ENCODE measurements at regions not wholly inside any gene's neighbourhood (a gene's known extent, or its start where the extent isn't known, plus 50 kb on each side); places are given as distances from the start of the nearest gene placed in this dataset.

DNA sequence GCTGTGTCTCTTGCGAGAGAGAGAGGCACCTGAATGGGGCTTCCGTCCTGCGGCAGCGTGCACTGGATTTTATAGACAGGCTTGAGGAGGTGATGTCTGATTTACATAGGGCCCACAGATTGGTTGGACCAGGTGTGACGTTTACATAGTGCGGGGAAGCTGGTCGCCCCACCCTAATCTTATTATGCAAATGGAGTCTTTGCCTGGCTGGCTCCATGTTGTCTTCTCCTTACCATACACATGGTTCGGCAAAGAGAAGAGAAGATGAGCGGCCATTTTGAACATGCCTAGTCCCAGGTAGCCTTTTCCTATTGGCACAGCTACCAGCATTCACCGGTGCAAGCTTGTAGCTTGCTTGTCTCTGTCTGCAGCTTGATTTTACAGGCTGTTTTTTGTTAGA lies 238.5 kb upstream of the GALNT17 start:
- Histone ChIP-seq H3K27ac (ENCODE audit: insufficient read depth, low read depth, low read length) (no peak overlapping the region), H3K9ac (replicated peaks; ENCODE audit: extremely low read depth, insufficient read depth, low read length) (no peak overlapping the region), H3K9me1 (replicated peaks; ENCODE audit: control insufficient read depth, extremely low read depth, insufficient read depth, low read length) (no peaks in the 10 kb centered on the region), H3K36me3 (ENCODE audit: control insufficient read depth in 2 of 2, extremely low read depth in 1 of 2, insufficient read depth in 2 of 2, low read length in 2 of 2) (no peaks in the 10 kb centered on the region), H3K9me3 (replicated peaks; ENCODE audit: control insufficient read depth, insufficient read depth, low read length) (peaks cover 2% of the 10 kb centered on the region), H4K20me1 (replicated peaks; ENCODE audit: control insufficient read depth, extremely low read depth, insufficient read depth, low read length) (no peaks in the 10 kb centered on the region), H3K4me1 (ENCODE audit: control insufficient read depth, extremely low read depth, insufficient read depth, low read length) (no peaks in the 10 kb centered on the region), H3K79me2 (ENCODE audit: control insufficient read depth, insufficient read depth, low read length) (no peaks in the 10 kb centered on the region), H3K27me3 (ENCODE audit: control insufficient read depth in 2 of 2, insufficient read depth in 2 of 2, low read length in 2 of 2) (no peaks in the 10 kb centered on the region), H3K4me3 (replicated peaks in 1 of 3; ENCODE audit: insufficient read depth in 1 of 3, low read depth in 1 of 3, low read length in 3 of 3) (no peak overlapping the region), H3K4me2 (ENCODE audit: insufficient read depth, low read length) (no peak overlapping the region), H2AFZ (ENCODE audit: low read depth, low read length) (no peak overlapping the region)
- POLR2A ChIA-PET: no interaction called here
- CTCF ChIA-PET: no interaction called here
- dilution Hi-C loops (cut with MboI; ENCODE audit: extremely low pct_ligation_motif_present, low sequenced_read_pairs) (no loop called here), intact Hi-C loops (cut with micrococcal nuclease) (no loop called here)
- no peak for FAIRE-seq
- BruUV-seq (replicated peaks): no TSS peak
- TF ChIP-seq, protein P1, sequence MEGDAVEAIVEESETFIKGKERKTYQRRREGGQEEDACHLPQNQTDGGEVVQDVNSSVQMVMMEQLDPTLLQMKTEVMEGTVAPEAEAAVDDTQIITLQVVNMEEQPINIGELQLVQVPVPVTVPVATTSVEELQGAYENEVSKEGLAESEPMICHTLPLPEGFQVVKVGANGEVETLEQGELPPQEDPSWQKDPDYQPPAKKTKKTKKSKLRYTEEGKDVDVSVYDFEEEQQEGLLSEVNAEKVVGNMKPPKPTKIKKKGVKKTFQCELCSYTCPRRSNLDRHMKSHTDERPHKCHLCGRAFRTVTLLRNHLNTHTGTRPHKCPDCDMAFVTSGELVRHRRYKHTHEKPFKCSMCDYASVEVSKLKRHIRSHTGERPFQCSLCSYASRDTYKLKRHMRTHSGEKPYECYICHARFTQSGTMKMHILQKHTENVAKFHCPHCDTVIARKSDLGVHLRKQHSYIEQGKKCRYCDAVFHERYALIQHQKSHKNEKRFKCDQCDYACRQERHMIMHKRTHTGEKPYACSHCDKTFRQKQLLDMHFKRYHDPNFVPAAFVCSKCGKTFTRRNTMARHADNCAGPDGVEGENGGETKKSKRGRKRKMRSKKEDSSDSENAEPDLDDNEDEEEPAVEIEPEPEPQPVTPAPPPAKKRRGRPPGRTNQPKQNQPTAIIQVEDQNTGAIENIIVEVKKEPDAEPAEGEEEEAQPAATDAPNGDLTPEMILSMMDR (IDR thresholded peaks at IDR 0.05; ENCODE audit: extremely low read depth in 1 of 2, insufficient read depth in 1 of 2, low read depth in 1 of 2, low read length in 2 of 2): no peak
- TF ChIP-seq EZH2 (IDR thresholded peaks at IDR 0.05; ENCODE audit: borderline replicate concordance, low read depth, low read length, severe bottlenecking) (no peak), POLR2AphosphoS5 (IDR thresholded peaks at IDR 0.05; ENCODE audit: insufficient read depth, low read depth, low read length) (no peak), GATA2 (IDR thresholded peaks at IDR 0.05; ENCODE audit: insufficient read depth, insufficient read length, low read depth, low read length) (no peak), FOS (IDR thresholded peaks at IDR 0.05; ENCODE audit: borderline replicate concordance, insufficient read depth, low read length) (no peak), MYC (IDR thresholded peaks at IDR 0.05; ENCODE audit: low read depth, low read length) (no peak), JUN (IDR thresholded peaks at IDR 0.05; ENCODE audit: borderline replicate concordance, insufficient read depth, insufficient read length, low read depth) (no peak), POLR2A (IDR thresholded peaks at IDR 0.05; ENCODE audit: low read depth, low read length) (no peak)
- TF ChIP-seq, protein P2, sequence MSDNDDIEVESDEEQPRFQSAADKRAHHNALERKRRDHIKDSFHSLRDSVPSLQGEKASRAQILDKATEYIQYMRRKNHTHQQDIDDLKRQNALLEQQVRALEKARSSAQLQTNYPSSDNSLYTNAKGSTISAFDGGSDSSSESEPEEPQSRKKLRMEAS (IDR thresholded peaks at IDR 0.05; ENCODE audit: insufficient read depth, insufficient read length): no peak
- no peak for DNase-seq (ENCODE audit: low read depth, low spot score)
